RWPE2 (cell line): ENCODE measurements at regions not wholly inside any gene's neighbourhood (a gene's known extent, or its start where the extent isn't known, plus 50 kb on each side); places are given as distances from the start of the nearest gene placed in this dataset.
A peak's percentile ranks its signal among the peaks of the same experiment; 100 is the strongest.

Experiments used
- ATAC-seq: fragments of 200-7000 bp; cut with Tn5 transposase; 3 replicates; pipeline ENCODE4 v1.9.1; 2021; ENCODE audit warnings: low read depth
- DNase-seq: peaks from one replicate; pipeline ENCODE4 v3.0.0-alpha.2; 2020; ENCODE audit warnings: low spot score
- H3K27ac ChIP-seq: fragments of 450-650 bp; 2 replicates; pipeline ENCODE4 v1.5.1; 2017; ENCODE audit warnings: mild to moderate bottlenecking; ENCODE audit not compliant: poor library complexity, severe bottlenecking
- H3K27me3 ChIP-seq: fragments of 250-450 bp; sonication (Bioruptor Pico); 2 replicates; pipeline ENCODE4 v1.5.1; 2021; ENCODE audit warnings: mild to moderate bottlenecking, moderate library complexity; ENCODE audit not compliant: insufficient read depth, poor library complexity, severe bottlenecking
- H3K36me3 ChIP-seq: fragments of 250-450 bp; sonication (Bioruptor Pico); 2 replicates; pipeline ENCODE4 v1.5.1; 2020; ENCODE audit warnings: low read depth, mild to moderate bottlenecking, moderate library complexity
- H3K4me1 ChIP-seq: fragments of 250-450 bp; sonication (Bioruptor Pico); 2 replicates; pipeline ENCODE4 v1.5.1; 2021; ENCODE audit warnings: mild to moderate bottlenecking, moderate library complexity; ENCODE audit not compliant: insufficient read depth, poor library complexity, severe bottlenecking
- H3K4me3 ChIP-seq: fragments of 250-450 bp; sonication (Bioruptor Pico); 2 replicates; pipeline ENCODE4 v1.5.1; 2021; ENCODE audit warnings: mild to moderate bottlenecking, moderate library complexity; ENCODE audit not compliant: severe bottlenecking
- H3K9me3 ChIP-seq: fragments of 250-450 bp; sonication (Bioruptor Pico); 2 replicates; pipeline ENCODE4 v1.5.1; 2021; ENCODE audit warnings: mild to moderate bottlenecking, moderate library complexity; ENCODE audit not compliant: severe bottlenecking
- CTCF ChIP-seq: fragments of 450-650 bp; IDR thresholded peaks from one replicate; pipeline ENCODE4 v1.5.1; 2017; ENCODE audit warnings: mild to moderate bottlenecking, moderate library complexity; ENCODE audit not compliant: poor library complexity, severe bottlenecking

DNA sequence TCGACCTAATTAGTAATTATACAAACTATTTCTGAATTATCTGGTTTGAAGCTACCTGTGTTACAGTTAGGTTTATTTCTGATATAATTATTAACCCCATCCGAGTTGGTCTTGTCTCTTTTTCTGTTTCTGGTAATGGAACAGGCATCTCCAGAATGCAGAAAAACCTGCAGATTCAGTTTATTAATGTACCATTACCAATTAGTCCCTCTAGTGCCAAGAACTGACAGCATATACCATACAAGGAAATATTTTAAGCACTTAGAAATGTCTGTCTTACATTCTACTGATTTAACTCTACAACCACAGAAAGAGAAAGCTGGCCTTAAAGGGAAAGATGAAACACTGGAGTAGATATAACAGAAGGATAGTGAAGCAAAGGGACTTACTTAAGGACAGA lies 570.6 kb downstream of the CENPC start:
- DNase-seq: no peak
- no peaks in the 10 kb centered on the region for H3K9me3 ChIP-seq
- ATAC-seq: no peak
- TF ChIP-seq CTCF: no peak
- H3K4me3 ChIP-seq: no peak overlapping the region
- no peaks in the 10 kb centered on the region for H3K4me1 ChIP-seq
- no peak overlapping the region for H3K27ac ChIP-seq
- H3K36me3 ChIP-seq: no peaks in the 10 kb centered on the region
- no peaks in the 10 kb centered on the region for H3K27me3 ChIP-seq

DNA sequence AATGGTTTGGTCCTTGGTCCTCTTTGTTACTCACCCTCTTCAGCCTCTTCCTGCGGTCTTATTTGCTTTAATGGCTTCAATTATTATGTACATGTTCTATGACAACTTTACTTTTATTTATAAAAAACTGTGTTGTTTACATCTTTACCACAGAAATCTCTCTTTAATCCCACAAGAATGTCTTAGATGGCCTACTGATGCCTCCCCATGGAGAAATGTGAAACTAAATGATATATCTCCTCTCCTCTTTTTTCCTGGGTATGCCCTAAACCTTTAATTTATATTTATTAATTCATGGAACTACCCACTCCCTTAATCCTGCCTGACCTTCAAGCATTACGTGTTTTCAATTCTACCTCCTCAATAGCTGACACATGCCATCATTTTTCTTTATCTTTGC lies 573.2 kb downstream of the CENPC start:
- H3K36me3 ChIP-seq: no peaks in the 10 kb centered on the region
- no peaks in the 10 kb centered on the region for H3K4me1 ChIP-seq
- DNase-seq (no peak), ATAC-seq (no peak)
- no peak overlapping the region for H3K27ac ChIP-seq
- H3K9me3 ChIP-seq: no peaks in the 10 kb centered on the region
- H3K27me3 ChIP-seq: no peaks in the 10 kb centered on the region
- no peak for TF ChIP-seq CTCF
- no peak overlapping the region for H3K4me3 ChIP-seq

- TF ChIP-seq CTCF: no peak
- no peak overlapping the region for H3K27ac ChIP-seq
- no peaks in the 10 kb centered on the region for H3K9me3 ChIP-seq
- no peak for DNase-seq
- no peak overlapping the region for H3K4me3 ChIP-seq
- ATAC-seq: no peak
- H3K27me3 ChIP-seq: no peaks in the 10 kb centered on the region
- no peaks in the 10 kb centered on the region for H3K4me1 ChIP-seq
- no peaks in the 10 kb centered on the region for H3K36me3 ChIP-seq
Measured at GRCh38 chr4:66964467-66964866, 580.8 kb downstream of the CENPC start.

DNA sequence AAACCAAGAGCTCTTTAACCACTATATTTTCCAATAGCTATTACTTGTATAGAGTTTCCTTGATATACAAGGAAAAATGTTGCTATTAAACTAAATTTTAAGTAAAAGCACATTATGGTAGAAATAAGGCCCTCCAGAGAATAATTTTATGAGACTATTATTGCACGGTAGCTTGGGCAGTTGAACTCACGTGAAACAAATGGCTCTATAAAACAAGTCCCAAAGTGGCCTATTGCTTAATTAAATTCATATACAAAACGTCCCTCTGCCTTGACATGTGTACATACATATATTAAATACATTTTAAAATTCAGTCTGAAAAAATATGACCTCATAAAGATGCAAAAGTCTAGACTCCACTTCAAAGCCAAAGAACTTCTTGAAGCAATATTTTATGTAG lies 582.2 kb downstream of the CENPC start:
- no peak for ATAC-seq
- Histone ChIP-seq H3K27ac (no peak overlapping the region), H3K36me3 (no peaks in the 10 kb centered on the region), H3K4me3 (no peak overlapping the region), H3K27me3 (no peaks in the 10 kb centered on the region), H3K4me1 (no peaks in the 10 kb centered on the region), H3K9me3 (no peaks in the 10 kb centered on the region)
- no peak for DNase-seq
- no peak for TF ChIP-seq CTCF

DNA sequence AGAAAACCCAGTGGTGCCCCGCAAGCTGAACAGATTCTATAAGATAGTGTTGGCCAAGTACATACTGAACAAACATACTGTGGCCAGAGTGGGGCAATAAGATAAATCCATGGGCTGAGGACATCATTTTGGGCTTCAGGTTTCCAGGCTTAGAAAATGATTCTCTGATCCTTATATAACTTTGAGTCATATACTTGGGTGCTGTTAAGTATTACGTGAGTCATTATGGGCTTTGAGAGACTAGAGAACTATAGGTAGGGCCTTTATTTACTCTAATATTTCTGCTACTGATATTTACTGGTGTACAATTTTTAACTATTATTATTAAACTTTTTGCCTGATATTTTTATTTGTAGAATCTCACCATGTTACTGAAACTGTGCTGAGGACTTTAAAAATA lies 586.1 kb downstream of the CENPC start:
- TF ChIP-seq CTCF: no peak
- no peak for DNase-seq
- Histone ChIP-seq H3K4me1 (no peaks in the 10 kb centered on the region), H3K36me3 (no peaks in the 10 kb centered on the region), H3K27me3 (no peaks in the 10 kb centered on the region), H3K4me3 (no peak overlapping the region), H3K9me3 (no peaks in the 10 kb centered on the region), H3K27ac (no peak overlapping the region)
- ATAC-seq: 0 out of 3 replicates have a peak, but pooled peaks have one; percentile 35
